ENCODE measurements at regions not wholly inside any gene's neighbourhood (a gene's known extent, or its start where the extent isn't known, plus 50 kb on each side); places are given as distances from the start of the nearest gene placed in this dataset.

DNA sequence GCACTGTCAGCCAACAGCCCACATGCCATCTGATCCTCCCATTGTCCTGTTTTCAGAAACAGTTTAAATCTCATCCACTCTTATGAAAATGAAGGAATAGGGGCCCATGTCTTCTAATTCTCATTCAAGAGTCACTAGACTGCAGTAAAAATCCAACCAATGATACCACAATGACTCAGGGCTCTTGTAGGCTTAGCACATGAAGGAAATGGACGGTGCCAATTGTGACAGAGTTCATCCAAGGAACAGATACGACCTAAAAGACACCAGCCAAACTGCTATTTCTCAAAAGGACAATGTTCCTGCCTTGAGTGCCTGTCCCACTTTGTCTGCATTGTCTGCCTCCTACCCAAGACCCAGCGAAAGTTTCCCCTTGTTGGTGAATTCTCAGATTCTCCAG is 204.8 kb upstream of the COX10 start:
- DNase-seq (ENCODE audit: low read depth, low spot score), result peak; percentile 66
- in situ Hi-C loops (cut with HindIII; ENCODE audit: low sequenced_read_pairs), result no loop called here
- TF ChIP-seq CTCF (IDR thresholded peaks at IDR 0.05; ENCODE audit: low read depth, low read length), result no peak
- no peak overlapping the region for H3K4me3 ChIP-seq (ENCODE audit: low read depth, low read length)

GRCh38 chr17:13865650-13866049 is 203.7 kb upstream of the COX10 start:
- no peak overlapping the region for H3K4me3 ChIP-seq (ENCODE audit: low read depth, low read length)
- in situ Hi-C loops (cut with HindIII; ENCODE audit: low sequenced_read_pairs), result no loop called here
- no peak for TF ChIP-seq CTCF (IDR thresholded peaks at IDR 0.05; ENCODE audit: low read depth, low read length)
- no peak for DNase-seq (ENCODE audit: low read depth, low spot score)

- in situ Hi-C loops (cut with HindIII; ENCODE audit: low sequenced_read_pairs), result no loop called here
Measured at GRCh38 chr17:13869331-13869940, 199.9 kb upstream of the COX10 start.

DNA sequence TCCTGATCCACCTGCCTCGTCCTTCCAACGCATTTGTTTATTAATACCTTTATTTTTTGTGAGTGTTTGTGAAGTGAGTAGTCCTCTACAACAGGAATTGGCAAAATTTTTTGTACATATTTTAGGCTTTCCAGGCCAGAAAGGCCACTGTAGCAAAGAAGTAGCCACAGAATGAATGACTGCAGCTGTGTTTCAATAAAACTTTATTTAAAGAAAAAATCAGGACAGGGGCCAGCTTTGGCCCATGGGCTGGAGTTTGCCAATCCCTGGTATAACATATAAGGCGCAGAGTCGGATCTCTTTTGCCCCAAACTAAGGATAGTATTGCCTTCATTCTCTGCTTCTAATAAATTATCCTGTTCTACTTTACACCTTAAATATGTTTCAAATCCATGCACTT is 198.0 kb upstream of the COX10 start:
- in situ Hi-C loops (cut with HindIII; ENCODE audit: low sequenced_read_pairs), result no loop called here
- TF ChIP-seq CTCF (IDR thresholded peaks at IDR 0.05; ENCODE audit: low read depth, low read length), result no peak
- H3K4me3 ChIP-seq (ENCODE audit: low read depth, low read length), result no peak overlapping the region
- DNase-seq (ENCODE audit: low read depth, low spot score), result no peak

More at GRCh38 chr17:13869331-13869940, 199.9 kb upstream of the COX10 start:
- peak; percentile 60 for DNase-seq (ENCODE audit: low read depth, low spot score)
- no peak overlapping the region for H3K4me3 ChIP-seq (ENCODE audit: low read depth, low read length)
- TF ChIP-seq CTCF (IDR thresholded peaks at IDR 0.05; ENCODE audit: low read depth, low read length), result no peak

GRCh38 chr17:13874134-13874533 is 195.2 kb upstream of the COX10 start:
- in situ Hi-C loops (cut with HindIII; ENCODE audit: low sequenced_read_pairs), result no loop called here
- H3K4me3 ChIP-seq (ENCODE audit: low read depth, low read length), result no peak overlapping the region
- no peak for TF ChIP-seq CTCF (IDR thresholded peaks at IDR 0.05; ENCODE audit: low read depth, low read length)
- DNase-seq (ENCODE audit: low read depth, low spot score), result no peak

DNA sequence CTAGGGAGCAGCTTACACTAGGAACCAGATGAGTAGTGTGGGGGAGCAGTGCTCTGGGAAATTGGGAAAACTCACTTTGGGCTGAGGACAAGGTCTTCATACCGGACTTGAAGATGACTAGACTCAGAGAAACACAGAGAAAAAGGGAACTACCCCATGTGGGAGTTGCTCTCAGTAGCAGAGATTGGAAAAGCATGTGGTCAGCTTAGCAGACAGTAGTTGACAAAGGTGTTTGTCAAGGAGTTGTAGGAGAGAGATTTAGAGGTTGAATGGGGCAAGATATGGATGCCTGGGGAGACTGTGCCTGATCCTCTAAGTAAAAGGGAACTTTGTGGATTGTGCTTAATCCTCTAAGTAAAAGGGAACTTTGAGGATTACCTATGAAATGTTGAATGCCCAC is 194.5 kb upstream of the COX10 start:
- in situ Hi-C loops (cut with HindIII; ENCODE audit: low sequenced_read_pairs), result no loop called here

More for the DNA sequence above, 194.5 kb upstream of the COX10 start:
- H3K4me3 ChIP-seq (ENCODE audit: low read depth, low read length), result no peak overlapping the region
- no peak for DNase-seq (ENCODE audit: low read depth, low spot score)
- TF ChIP-seq CTCF (IDR thresholded peaks at IDR 0.05; ENCODE audit: low read depth, low read length), result no peak
